COLO829 (cell line): ENCODE measurements at regions not wholly inside any gene's neighbourhood (a gene's known extent, or its start where the extent isn't known, plus 50 kb on each side); places are given as distances from the start of the nearest gene placed in this dataset.

ENCODE experiments used
- DNase-seq: peaks from one replicate; pipeline ENCODE4 v3.0.0; 2012; ENCODE audit warnings: low spot score

GRCh38 chr9:105828171-105828570 lies 133.8 kb downstream of the TMEM38B start:
- DNase-seq, result no peak

GRCh38 chr9:105828596-105829213 lies 134.4 kb downstream of the TMEM38B start:
- DNase-seq, result no peak

- DNase-seq, result no peak
Observed at GRCh38 chr9:105830461-105830860, 136.1 kb downstream of the TMEM38B start.

- DNase-seq, result no peak
Observed at GRCh38 chr9:105832096-105832710, 137.9 kb downstream of the TMEM38B start.

GRCh38 chr9:105833271-105833975 lies 139.1 kb downstream of the TMEM38B start:
- DNase-seq, result no peak

DNA sequence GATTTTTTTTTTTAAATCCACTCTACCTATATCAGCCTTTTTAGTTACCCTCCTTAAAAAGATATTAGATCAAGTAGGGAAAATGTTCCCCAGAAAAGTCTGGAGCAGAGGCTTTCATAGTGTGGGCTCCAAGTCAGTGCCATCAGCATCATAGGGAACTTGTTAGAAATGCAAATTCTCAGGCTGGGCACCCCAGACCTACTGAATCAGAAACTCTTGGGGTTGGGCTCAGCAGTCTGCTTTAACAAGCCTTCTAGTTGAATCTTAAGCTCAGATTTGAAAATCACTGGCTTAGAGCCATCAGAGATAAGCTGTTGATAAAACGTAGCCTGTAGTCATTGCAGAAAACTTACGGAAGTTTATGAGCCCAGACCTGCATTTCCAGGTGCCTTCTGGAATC lies 140.1 kb downstream of the TMEM38B start:
- no peak for DNase-seq

DNA sequence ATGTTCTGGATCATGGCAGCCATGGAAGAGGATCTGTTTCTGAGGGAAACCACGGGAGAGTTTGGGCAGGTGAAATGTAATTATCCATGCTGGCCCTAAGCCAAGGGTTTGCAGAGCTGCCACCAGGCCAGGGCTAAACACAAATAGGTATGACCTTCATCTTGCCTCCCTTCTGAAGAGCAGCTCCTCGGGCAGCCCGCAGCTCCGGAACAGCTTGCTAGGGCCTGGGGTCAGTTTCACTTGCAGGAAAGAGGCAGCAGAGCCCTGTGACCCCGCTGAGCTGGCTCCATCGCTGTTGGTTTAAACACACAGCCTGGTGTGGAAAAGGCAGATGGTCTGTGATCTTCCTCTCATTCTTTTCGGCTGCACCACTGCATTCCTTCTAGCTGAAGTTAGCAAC lies 141.4 kb downstream of the TMEM38B start:
- no peak for DNase-seq

DNA sequence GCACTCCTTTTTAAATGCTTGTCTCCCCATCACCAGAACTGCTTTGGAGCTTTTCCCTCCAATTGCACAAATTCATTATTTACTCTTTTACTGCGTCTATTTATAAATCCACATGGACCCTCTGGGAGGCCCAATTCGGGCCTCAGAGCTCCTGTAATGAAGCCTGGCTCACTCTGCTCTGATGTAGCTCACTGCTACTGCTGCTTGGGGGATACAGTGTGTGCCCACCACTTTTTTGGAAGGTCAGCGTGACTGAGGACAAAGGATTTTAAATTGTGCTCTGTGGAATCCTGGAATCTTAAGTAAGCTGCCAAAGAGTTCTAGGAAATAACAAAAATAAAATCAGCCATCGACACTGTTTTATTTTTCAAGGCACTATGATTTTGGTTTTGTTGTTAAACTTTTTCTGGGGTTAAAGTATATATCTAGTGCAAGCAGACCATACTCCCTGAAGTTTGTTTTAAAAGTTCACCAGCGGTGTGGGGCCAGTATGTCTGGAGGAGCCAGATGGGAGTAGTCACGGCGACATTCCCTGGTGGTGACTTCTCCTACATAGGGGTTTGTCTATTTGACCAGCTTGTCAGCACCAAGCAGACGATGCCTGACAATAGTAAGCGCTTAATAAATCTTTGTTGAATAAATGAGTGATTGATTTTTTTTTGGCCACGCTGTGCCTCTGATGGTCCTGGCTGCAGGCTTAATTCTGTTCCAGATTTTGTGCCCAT lies 142.8 kb downstream of the TMEM38B start:
- DNase-seq, result no peak

- DNase-seq, result no peak
Observed at GRCh38 chr9:105841562-105841961, 147.2 kb downstream of the TMEM38B start.

- DNase-seq, result peak; percentile 82
Observed at GRCh38 chr9:105842023-105842644, 147.8 kb downstream of the TMEM38B start.

GRCh38 chr9:105846825-105847224 lies 152.5 kb downstream of the TMEM38B start:
- no peak for DNase-seq

GRCh38 chr9:105850852-105851500 lies 156.6 kb downstream of the TMEM38B start:
- no peak for DNase-seq

GRCh38 chr9:105854026-105854782 lies 159.9 kb downstream of the TMEM38B start:
- DNase-seq, result peak; percentile 80

GRCh38 chr9:105854783-105855724 lies 160.7 kb downstream of the TMEM38B start:
- DNase-seq, result no peak

DNA sequence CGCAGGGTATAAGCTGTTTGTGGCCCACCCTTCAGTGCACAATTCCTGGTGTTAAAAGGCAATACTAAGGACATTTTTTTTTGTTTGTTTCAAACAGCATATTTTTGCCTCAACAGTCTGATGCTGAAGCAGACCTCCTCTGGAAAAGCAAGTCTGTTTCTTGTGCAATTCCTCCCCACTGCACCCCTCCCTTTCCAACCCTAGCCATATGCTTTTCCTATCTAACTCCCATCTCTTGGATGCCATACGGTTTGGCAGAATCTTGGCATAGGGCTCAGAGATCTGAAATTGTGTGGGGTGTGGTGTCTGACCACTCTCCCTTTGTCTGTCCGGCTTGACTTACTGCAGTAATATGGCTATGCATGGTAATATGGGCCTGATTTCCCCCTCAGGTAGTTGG lies 161.6 kb downstream of the TMEM38B start:
- no peak for DNase-seq

DNA sequence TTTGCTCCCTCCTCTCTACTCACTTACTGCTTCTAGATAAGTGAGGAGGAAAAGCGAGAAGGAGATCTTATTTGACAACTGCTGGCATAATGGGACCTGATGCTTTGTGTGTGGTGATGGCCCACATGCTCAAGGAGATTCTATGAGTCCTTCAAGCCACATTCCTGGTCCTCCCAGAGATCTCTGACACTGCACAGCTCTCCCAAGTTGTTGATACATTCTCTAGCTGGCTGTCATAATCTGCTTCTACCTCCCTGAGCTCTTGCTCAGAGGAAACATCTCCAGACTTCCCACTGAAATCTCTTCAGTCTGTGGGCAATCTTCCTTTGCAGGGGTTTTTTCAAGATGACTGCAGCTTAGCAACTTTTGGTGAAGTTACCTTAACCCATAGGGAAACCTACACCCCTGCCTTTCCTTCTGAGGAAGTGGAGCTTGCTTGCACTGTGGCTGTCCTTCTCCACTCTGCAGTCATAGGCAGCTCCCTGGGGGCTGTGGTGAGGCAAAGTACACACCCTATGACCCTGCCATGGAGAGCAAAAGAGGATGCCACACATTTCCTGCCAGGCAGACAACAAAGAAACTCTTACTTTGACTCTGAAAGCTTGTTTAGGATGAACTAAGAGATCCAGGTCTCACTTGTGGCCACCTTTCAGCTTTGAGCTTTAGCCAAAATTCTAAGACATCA lies 163.8 kb downstream of the TMEM38B start:
- DNase-seq, result no peak

DNA sequence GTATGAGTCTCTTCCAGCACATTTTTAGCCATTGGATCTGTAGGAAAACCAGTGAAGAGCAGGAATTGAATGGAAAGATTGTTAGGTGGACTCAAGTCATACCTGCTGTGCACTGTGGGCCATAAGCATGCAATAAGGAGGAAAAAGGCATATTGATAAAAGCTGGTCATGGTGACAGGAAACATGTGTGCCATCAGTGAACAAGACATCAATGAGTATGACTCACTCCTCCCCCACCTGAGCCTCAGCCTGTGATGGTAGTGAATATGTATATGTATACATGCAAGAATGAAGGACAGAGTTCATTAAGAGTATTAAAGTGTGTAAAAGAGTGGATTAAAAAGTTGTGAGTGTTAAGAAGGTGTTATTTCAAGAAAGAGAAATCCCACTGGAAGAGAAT lies 164.5 kb downstream of the TMEM38B start:
- DNase-seq, result no peak

- no peak for DNase-seq
Observed at GRCh38 chr9:105859428-105860091, 165.2 kb downstream of the TMEM38B start.

DNA sequence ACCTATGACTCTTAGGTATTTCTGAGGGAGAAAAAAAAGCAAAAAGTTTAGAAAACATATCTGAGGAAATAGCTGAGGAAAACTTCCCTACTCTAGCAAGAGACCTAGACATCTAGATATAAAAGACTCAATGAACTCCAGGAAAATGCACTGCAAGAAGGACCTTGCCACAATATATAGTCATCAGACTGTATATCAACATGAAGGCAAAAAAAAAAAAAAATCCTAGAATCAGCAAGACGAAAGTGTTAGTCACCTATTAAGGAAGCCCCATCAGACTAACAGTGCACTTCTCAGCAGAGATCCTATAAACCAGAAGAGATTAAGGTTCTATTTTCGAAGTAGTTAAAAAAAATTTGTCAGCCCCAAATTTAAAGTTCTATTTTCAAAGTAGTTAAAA lies 166.2 kb downstream of the TMEM38B start:
- DNase-seq, result no peak
